Mesothelial cell of epicardium (in vitro differentiated cells): ENCODE measurements at regions not wholly inside any gene's neighbourhood (a gene's known extent, or its start where the extent isn't known, plus 50 kb on each side); places are given as distances from the start of the nearest gene placed in this dataset.

Experiments
- DNase-seq, 2 experiments: peaks; one replicate each; pipeline ENCODE4 v3.0.0; 2021; ENCODE audit warnings: low spot score in 2 of 2; ENCODE audit not compliant: unreplicated experiment in 2 of 2
- H3K27ac Mint-ChIP-seq: 2 replicates; pipeline ENCODE4 v1.8.0; 2021; ENCODE audit warnings: mixed read lengths
- H3K27me3 Mint-ChIP-seq: 2 replicates; pipeline ENCODE4 v1.8.0; 2021; ENCODE audit warnings: low read depth, mixed read lengths
- H3K36me3 Mint-ChIP-seq: 2 replicates; pipeline ENCODE4 v1.8.0; 2021; ENCODE audit warnings: mixed read lengths
- H3K4me1 Mint-ChIP-seq: 2 replicates; pipeline ENCODE4 v1.8.0; 2021; ENCODE audit warnings: mixed read lengths
- H3K4me3 Mint-ChIP-seq: 2 replicates; pipeline ENCODE4 v1.8.0; 2021; ENCODE audit warnings: mild to moderate bottlenecking, moderate library complexity, mixed read lengths
- H3K9me3 Mint-ChIP-seq: 2 replicates; pipeline ENCODE4 v1.8.0; 2021; ENCODE audit warnings: mixed read lengths
- TF ChIP-seq, protein P1 (sequence below): fragments of 200-600 bp; sonication (generic); IDR thresholded peaks from one replicate; pipeline ENCODE4 v1.5.0; 2021; ENCODE audit warnings: antibody characterized with exemption; ENCODE audit not compliant: unreplicated experiment

DNA sequence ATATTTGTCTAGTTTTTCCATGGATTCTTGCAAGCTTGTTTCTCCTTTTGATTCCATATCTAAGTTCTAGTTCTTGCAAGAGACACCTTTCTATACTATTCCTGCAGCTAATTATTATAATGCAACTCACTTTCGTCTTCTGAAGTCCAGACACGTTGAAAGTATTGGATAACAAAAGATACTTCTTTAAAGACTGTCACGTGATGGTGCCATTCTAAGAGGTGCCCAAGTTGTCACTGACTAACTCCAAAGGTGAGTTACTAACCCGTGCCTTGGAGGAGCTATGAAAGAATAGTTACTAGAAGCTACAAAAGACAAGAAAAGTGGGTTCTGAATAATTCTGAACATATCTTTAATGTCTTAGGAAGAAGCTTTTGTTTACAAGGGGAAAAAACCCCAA is 322.6 kb downstream of the HDGFL1 start:
- TF ChIP-seq, protein P1, sequence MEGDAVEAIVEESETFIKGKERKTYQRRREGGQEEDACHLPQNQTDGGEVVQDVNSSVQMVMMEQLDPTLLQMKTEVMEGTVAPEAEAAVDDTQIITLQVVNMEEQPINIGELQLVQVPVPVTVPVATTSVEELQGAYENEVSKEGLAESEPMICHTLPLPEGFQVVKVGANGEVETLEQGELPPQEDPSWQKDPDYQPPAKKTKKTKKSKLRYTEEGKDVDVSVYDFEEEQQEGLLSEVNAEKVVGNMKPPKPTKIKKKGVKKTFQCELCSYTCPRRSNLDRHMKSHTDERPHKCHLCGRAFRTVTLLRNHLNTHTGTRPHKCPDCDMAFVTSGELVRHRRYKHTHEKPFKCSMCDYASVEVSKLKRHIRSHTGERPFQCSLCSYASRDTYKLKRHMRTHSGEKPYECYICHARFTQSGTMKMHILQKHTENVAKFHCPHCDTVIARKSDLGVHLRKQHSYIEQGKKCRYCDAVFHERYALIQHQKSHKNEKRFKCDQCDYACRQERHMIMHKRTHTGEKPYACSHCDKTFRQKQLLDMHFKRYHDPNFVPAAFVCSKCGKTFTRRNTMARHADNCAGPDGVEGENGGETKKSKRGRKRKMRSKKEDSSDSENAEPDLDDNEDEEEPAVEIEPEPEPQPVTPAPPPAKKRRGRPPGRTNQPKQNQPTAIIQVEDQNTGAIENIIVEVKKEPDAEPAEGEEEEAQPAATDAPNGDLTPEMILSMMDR: no peak
- H3K4me1 Mint-ChIP-seq: peaks cover 6% of the 10 kb centered on the region
- H3K4me3 Mint-ChIP-seq: no peak overlapping the region
- H3K9me3 Mint-ChIP-seq: peaks cover under 1% of the 10 kb centered on the region
- no peak overlapping the region for H3K27ac Mint-ChIP-seq
- no peaks in the 10 kb centered on the region for H3K36me3 Mint-ChIP-seq
- no peaks in the 10 kb centered on the region for H3K27me3 Mint-ChIP-seq
- no peak for DNase-seq

DNA sequence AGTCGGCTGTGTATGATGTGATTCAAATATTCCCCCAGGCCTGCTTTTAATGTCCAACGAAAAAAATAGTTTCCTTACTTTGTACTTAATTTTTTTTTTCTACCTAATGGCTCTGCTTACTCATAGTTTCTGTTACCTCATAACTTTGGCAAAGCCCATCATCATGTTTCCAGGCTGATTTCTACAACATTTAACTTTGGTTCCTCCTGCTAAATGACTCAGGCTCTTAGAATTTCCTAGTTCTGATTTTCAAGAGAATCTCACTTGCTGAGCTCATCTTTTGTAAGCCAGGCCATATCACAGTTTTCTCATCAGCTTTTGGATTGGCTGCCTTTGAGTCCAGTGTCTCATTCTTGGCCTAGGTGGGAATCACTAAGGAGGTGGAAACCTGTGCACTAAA is 323.1 kb downstream of the HDGFL1 start:
- Mint-ChIP-seq H3K27me3 (no peaks in the 10 kb centered on the region), H3K36me3 (no peaks in the 10 kb centered on the region), H3K27ac (peak overlapping the region; percentile 75), H3K9me3 (no peaks in the 10 kb centered on the region), H3K4me3 (no peak overlapping the region), H3K4me1 (peaks cover 6% of the 10 kb centered on the region)
- TF ChIP-seq, protein P1: no peak
- DNase-seq: no peak

DNA sequence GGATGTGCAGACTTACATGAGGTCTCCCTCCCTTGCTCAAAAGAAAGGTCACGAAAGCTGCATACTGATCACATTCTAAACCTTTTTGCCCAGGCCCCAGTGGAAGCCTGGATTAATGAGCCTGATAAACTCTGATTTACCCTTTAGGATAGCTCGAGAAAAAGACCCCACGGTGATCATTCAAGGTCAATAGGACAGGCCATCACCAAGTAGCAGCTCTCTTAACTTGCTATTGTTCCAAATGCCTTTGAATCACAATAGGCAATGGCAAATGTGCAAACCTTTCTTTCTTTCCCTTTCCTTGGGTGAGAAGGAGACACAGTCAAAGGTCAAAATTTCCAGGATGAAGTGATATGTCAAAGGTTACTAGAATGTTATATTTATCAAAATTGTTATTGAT is 327.3 kb downstream of the HDGFL1 start:
- no peaks in the 10 kb centered on the region for H3K36me3 Mint-ChIP-seq
- no peak for DNase-seq
- TF ChIP-seq, protein P1: no peak
- no peaks in the 10 kb centered on the region for H3K4me1 Mint-ChIP-seq
- H3K27ac Mint-ChIP-seq: no peak overlapping the region
- no peaks in the 10 kb centered on the region for H3K9me3 Mint-ChIP-seq
- H3K27me3 Mint-ChIP-seq: no peaks in the 10 kb centered on the region
- H3K4me3 Mint-ChIP-seq: no peak overlapping the region

DNA sequence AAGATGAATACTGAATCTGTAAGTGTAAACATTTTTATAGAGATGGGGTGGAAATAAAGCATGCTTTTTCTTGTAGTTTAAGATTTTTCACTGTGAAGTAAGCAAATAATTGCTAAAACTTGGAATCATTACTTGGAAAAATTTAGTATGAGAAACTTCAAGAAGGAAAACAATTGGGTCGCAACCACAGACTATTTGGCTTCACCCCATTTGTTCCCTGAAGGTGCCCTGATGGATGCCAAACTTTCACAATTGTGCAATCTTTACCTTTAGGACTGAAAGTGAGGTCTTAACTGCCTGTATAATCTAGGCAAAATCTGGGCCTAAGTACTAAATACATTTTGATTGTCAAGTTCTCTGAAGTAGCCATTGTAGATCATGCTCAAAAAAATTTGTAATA is 330.1 kb downstream of the HDGFL1 start:
- no peak overlapping the region for H3K27ac Mint-ChIP-seq
- no peaks in the 10 kb centered on the region for H3K27me3 Mint-ChIP-seq
- H3K9me3 Mint-ChIP-seq: no peaks in the 10 kb centered on the region
- H3K36me3 Mint-ChIP-seq: no peaks in the 10 kb centered on the region
- H3K4me1 Mint-ChIP-seq: peaks cover 7% of the 10 kb centered on the region
- TF ChIP-seq, protein P1: no peak
- DNase-seq: no peak
- H3K4me3 Mint-ChIP-seq: no peak overlapping the region

DNA sequence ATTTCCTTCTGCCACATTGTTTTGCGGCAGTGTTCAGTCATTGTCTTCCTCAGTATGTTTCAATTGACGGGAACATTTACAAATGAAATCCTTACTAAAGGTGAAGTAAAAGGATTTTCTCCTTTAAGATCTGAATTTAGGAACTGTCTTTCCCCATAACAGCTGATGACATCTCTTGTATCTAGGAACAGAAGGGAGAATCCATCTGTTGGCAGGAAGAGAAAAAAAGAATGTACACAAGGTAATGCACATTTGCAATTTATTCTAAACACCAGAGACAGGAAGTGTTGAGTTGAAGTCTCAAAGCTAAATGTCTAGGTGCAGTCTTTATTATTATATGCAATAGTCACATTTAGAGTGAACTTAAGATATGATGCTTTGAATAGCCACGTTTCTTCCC is 334.5 kb downstream of the HDGFL1 start:
- peaks cover 25% of the 10 kb centered on the region for H3K4me1 Mint-ChIP-seq

More for the DNA sequence above, 334.5 kb downstream of the HDGFL1 start:
- no peaks in the 10 kb centered on the region for H3K36me3 Mint-ChIP-seq
- TF ChIP-seq, protein P1: no peak
- H3K9me3 Mint-ChIP-seq: no peaks in the 10 kb centered on the region
- no peaks in the 10 kb centered on the region for H3K27me3 Mint-ChIP-seq
- no peak for DNase-seq
- no peak overlapping the region for H3K4me3 Mint-ChIP-seq
- peak overlapping the region; percentile 66 for H3K27ac Mint-ChIP-seq
